ENCODE measurements at regions not wholly inside any gene's neighbourhood (a gene's known extent, or its start where the extent isn't known, plus 50 kb on each side); places are given as distances from the start of the nearest gene placed in this dataset.

DNA sequence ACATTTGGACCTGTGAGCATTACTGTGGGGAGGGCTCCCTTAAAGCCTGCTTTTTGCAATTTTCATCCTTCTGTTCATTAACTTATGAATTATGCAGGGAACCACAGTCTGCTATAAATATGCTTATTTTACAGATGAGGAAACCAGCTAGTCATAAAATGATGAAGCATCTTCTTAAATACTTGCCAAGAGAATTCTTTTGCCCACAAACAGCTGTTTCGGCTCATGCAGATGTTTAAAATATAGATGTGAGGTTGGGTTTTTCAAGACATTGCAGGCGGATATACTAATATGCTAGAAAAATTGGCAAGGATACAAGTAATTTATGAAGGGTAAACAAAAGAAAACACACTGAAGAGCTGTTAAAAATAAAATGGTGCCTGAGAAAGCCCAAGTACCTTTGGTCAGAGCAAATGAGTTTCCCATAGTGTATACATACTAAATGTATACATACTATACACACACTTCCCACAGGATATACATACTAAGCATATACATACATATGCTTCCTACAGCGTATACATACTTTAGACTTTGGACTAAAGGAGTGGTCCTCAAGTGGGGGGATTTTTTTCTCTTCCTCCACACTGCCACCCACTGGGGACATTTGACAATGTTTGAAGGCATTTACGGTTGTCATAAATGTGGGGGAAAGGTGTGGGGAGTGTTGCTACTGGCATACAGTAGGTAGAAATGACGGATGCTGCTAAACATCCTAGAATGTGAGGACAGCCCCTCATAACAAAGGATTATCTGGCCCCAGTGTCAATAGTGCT is 164.9 kb upstream of the CSNK1A1L start:
- in situ Hi-C loops (cut with MboI; ENCODE audit: low pct_ligation_motif_present in 1 of 4, low pct_unique_long_range_greater_than_20kb in 1 of 4, low sequenced_read_pairs in 3 of 4) = no loop called here
- intact Hi-C loops (cut with DNase I; ENCODE audit: low total_unique reads) = no loop called here
- H3K4me1 ChIP-seq = no peaks in the 10 kb centered on the region
- WGBS, 2 donors (ENCODE audit: low coverage in 1 of 2) = 64 to 68% methylated on average over 4 to 5 of the region's 5 CpGs
- no peak overlapping the region for H3K4me3 ChIP-seq
- no peaks in the 10 kb centered on the region for H3K36me3 ChIP-seq
- no peaks in the 10 kb centered on the region for H3K27me3 ChIP-seq
- TF ChIP-seq EP300 (IDR thresholded peaks at IDR 0.05; ENCODE audit: low read depth) = no peak
- TF ChIP-seq POLR2A (IDR thresholded peaks at IDR 0.05) = no peak
- TF ChIP-seq, protein P1, sequence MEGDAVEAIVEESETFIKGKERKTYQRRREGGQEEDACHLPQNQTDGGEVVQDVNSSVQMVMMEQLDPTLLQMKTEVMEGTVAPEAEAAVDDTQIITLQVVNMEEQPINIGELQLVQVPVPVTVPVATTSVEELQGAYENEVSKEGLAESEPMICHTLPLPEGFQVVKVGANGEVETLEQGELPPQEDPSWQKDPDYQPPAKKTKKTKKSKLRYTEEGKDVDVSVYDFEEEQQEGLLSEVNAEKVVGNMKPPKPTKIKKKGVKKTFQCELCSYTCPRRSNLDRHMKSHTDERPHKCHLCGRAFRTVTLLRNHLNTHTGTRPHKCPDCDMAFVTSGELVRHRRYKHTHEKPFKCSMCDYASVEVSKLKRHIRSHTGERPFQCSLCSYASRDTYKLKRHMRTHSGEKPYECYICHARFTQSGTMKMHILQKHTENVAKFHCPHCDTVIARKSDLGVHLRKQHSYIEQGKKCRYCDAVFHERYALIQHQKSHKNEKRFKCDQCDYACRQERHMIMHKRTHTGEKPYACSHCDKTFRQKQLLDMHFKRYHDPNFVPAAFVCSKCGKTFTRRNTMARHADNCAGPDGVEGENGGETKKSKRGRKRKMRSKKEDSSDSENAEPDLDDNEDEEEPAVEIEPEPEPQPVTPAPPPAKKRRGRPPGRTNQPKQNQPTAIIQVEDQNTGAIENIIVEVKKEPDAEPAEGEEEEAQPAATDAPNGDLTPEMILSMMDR (IDR thresholded peaks at IDR 0.05) = no peak
- TF ChIP-seq POLR2AphosphoS5 (IDR thresholded peaks at IDR 0.05) = no peak
- no peaks in the 10 kb centered on the region for H3K9me3 ChIP-seq
- H3K27ac ChIP-seq = no peak overlapping the region
- no peak for DNase-seq

DNA sequence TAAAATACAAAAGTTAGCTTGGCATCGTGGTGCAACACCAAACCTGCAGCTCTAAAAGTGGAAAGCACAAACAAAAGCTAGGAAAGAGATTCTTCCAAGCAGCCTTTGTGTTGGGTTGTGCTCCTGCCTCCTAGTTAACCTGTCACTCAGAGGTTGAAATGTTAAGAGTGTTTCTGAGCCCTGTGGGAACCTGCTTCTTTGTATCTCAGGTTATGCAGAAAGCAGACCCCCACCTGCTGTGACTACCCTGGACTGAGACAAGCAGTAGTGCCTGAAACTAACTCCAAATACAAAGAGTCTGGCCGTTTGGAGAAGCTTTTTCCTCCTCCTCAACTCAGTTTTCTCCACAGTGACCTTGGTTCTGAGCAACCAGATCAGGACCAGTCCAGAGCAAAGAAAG is 158.4 kb upstream of the CSNK1A1L start:
- H3K36me3 ChIP-seq = no peaks in the 10 kb centered on the region
- TF ChIP-seq EP300 (IDR thresholded peaks at IDR 0.05; ENCODE audit: low read depth) = no peak
- TF ChIP-seq, protein P1 (IDR thresholded peaks at IDR 0.05) = no peak
- TF ChIP-seq POLR2A (IDR thresholded peaks at IDR 0.05) = no peak
- no peak for TF ChIP-seq POLR2AphosphoS5 (IDR thresholded peaks at IDR 0.05)
- 32% methylated on average over 2 of the region's 2 CpGs; no CpG with 5 or more reads in 1 of the 2 donors for WGBS, 2 donors (ENCODE audit: low coverage in 1 of 2)
- no peak for DNase-seq
- H3K27me3 ChIP-seq = no peaks in the 10 kb centered on the region
- in situ Hi-C loops (cut with MboI; ENCODE audit: low pct_ligation_motif_present in 1 of 4, low pct_unique_long_range_greater_than_20kb in 1 of 4, low sequenced_read_pairs in 3 of 4) = no loop called here
- intact Hi-C loops (cut with DNase I; ENCODE audit: low total_unique reads) = no loop called here
- no peak overlapping the region for H3K4me3 ChIP-seq
- H3K4me1 ChIP-seq = no peaks in the 10 kb centered on the region
- H3K9me3 ChIP-seq = peaks cover 4 to 10% of the 10 kb centered on the region in 2 donors
- H3K27ac ChIP-seq = no peak overlapping the region

DNA sequence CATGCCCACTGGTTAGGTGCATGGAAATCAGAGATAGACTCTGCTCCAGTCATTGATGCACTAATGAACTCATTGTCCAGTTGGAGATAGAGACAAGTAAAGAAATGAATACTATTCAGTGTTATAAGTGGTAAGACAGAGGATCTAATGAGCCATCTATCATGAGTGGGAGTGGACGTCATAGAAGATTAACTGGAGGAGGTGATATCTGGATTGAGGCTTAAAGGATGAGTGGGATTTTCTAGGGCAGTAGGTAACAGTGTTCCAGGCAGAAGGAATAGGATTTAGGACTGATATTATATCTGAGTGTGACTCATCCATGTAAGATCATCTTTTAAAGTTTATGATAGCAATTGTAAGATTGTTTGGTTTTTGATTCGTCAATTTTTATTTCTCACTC is 152.2 kb upstream of the CSNK1A1L start:
- in situ Hi-C loops (cut with MboI; ENCODE audit: low pct_ligation_motif_present in 1 of 4, low pct_unique_long_range_greater_than_20kb in 1 of 4, low sequenced_read_pairs in 3 of 4) (no loop called here), intact Hi-C loops (cut with DNase I; ENCODE audit: low total_unique reads) (no loop called here)
- TF ChIP-seq EP300 (IDR thresholded peaks at IDR 0.05; ENCODE audit: low read depth) (no peak), POLR2AphosphoS5 (IDR thresholded peaks at IDR 0.05) (no peak), POLR2A (IDR thresholded peaks at IDR 0.05) (no peak)
- TF ChIP-seq, protein P1 (IDR thresholded peaks at IDR 0.05) = no peak
- 60 to 84% methylated on average over 2 of the region's 2 CpGs for WGBS, 2 donors (ENCODE audit: low coverage in 1 of 2)
- no peaks in the 10 kb centered on the region for H3K4me1 ChIP-seq
- no peaks in the 10 kb centered on the region for H3K36me3 ChIP-seq
- no peak overlapping the region for H3K4me3 ChIP-seq
- no peaks in the 10 kb centered on the region for H3K27me3 ChIP-seq
- no peak overlapping the region for H3K27ac ChIP-seq
- H3K9me3 ChIP-seq = peaks cover 4 to 10% of the 10 kb centered on the region in 2 donors
- no peak for DNase-seq

DNA sequence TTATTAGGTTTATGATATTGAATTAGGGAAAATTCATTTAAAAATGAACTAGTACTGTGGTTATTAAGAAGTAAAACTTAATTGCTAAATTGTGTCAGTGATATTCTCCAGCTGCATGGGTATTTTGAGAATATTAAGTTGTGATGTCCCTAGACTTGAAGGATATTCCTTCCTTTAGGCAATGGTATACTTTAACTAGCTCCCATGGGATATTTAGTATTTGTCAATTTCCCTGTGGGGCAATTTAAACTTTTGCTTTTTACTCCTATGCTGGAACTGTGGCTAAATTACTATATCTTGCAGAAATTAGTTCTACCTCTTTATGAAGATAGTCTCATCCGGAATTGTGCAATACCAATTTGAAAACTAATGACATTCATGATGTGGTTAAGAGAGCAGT is 151.6 kb upstream of the CSNK1A1L start:
- no peaks in the 10 kb centered on the region for H3K27me3 ChIP-seq
- no peaks in the 10 kb centered on the region for H3K4me1 ChIP-seq
- intact Hi-C loops (cut with DNase I; ENCODE audit: low total_unique reads) (no loop called here), in situ Hi-C loops (cut with MboI; ENCODE audit: low pct_ligation_motif_present in 1 of 4, low pct_unique_long_range_greater_than_20kb in 1 of 4, low sequenced_read_pairs in 3 of 4) (no loop called here)
- DNase-seq = no peak
- 90 to 100% methylated on average over 1 of the region's 1 CpG for WGBS, 2 donors (ENCODE audit: low coverage in 1 of 2)
- TF ChIP-seq, protein P1 (IDR thresholded peaks at IDR 0.05) = no peak
- TF ChIP-seq POLR2AphosphoS5 (IDR thresholded peaks at IDR 0.05) = no peak
- no peak for TF ChIP-seq POLR2A (IDR thresholded peaks at IDR 0.05)
- no peak for TF ChIP-seq EP300 (IDR thresholded peaks at IDR 0.05; ENCODE audit: low read depth)
- H3K9me3 ChIP-seq = peaks cover 4 to 10% of the 10 kb centered on the region in 2 donors
- no peak overlapping the region for H3K27ac ChIP-seq
- H3K36me3 ChIP-seq = no peaks in the 10 kb centered on the region
- no peak overlapping the region for H3K4me3 ChIP-seq
